Osteoblast (primary cell): ENCODE measurements at regions not wholly inside any gene's neighbourhood (a gene's known extent, or its start where the extent isn't known, plus 50 kb on each side); places are given as distances from the start of the nearest gene placed in this dataset.
"Not testable (repeated sequence)": the region's sequence is repeated elsewhere in the genome, so short reads cannot be mapped to it uniquely, and the experiment has no call there.

Experiments used
- DNase-seq: peaks from one replicate; pipeline ENCODE4 v3.0.0; 2011; ENCODE audit warnings: low spot score, mixed read lengths; ENCODE audit not compliant: insufficient read length; ENCODE audit errors: missing footprints
- H2AFZ ChIP-seq: 2 replicates; pipeline ENCODE4 v1.6.0; 2011; ENCODE audit warnings: mild to moderate bottlenecking, low read length
- H3K27ac ChIP-seq: 2 replicates; pipeline ENCODE4 v1.5.1; 2011; ENCODE audit warnings: mild to moderate bottlenecking, low read depth, low read length, moderate library complexity
- H3K27me3 ChIP-seq: 2 replicates; pipeline ENCODE4 v1.6.0; 2012; ENCODE audit warnings: mild to moderate bottlenecking, control low read depth, inconsistent platforms, low read length, moderate library complexity; ENCODE audit not compliant: insufficient read depth
- H3K36me3 ChIP-seq: 2 replicates; pipeline ENCODE4 v1.5.1; 2011; ENCODE audit warnings: mild to moderate bottlenecking, low read length, control low read depth, moderate library complexity; ENCODE audit not compliant: insufficient read depth
- H3K4me1 ChIP-seq: 2 replicates; pipeline ENCODE4 v1.5.1; 2011; ENCODE audit warnings: mild to moderate bottlenecking, low read length, control low read depth, moderate library complexity; ENCODE audit not compliant: insufficient read depth
- H3K4me2 ChIP-seq: 2 replicates; pipeline ENCODE4 v1.6.0; 2011; ENCODE audit warnings: mild to moderate bottlenecking, low read length; ENCODE audit not compliant: insufficient read depth
- H3K4me3 ChIP-seq: fragments of 200-600 bp; sonication (generic); 3 replicates; pipeline ENCODE4 v1.5.1; 2012; ENCODE audit warnings: mild to moderate bottlenecking, low read length, inconsistent platforms; ENCODE audit not compliant: insufficient read depth
- H3K79me2 ChIP-seq: 2 replicates; pipeline ENCODE4 v1.6.0; 2012; ENCODE audit warnings: mild to moderate bottlenecking, low read length, control low read depth, inconsistent platforms; ENCODE audit not compliant: insufficient read depth
- H3K9me3 ChIP-seq: 2 replicates; pipeline ENCODE4 v1.5.1; 2011; ENCODE audit warnings: low read depth, low read length, control low read depth
- H4K20me1 ChIP-seq: 2 replicates; pipeline ENCODE4 v1.6.0; 2012; ENCODE audit warnings: mild to moderate bottlenecking, low read length, control low read depth; ENCODE audit not compliant: insufficient read depth
- TF ChIP-seq, protein P1 (sequence below): IDR thresholded peaks from 2 replicates; pipeline ENCODE4 v1.5.1; 2011; ENCODE audit warnings: mild to moderate bottlenecking, low read depth, low read length, moderate library complexity; ENCODE audit errors: extremely low read depth

DNA sequence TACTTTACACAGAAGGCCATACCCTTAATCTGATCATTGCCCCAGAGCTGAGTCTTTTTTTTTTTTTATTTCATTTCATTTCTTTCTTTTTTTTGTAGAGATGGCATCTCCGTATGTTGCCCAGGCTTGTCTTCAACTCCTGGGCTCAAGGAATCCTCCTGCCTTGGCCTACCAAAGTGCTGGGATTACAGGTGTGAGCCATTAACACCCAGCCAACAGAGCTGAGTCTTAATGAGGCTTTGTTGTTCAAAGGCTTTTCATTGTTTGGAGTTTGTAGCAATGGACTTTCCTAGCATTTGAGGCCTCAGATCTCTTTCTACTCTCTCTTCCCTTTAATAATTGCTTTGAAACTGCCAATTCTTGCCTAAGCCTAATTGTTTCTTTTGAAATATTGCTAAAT, 176.5 kb upstream of the FBN2 start:
- Histone ChIP-seq H2AFZ (no peak overlapping the region), H3K27me3 (no peaks in the 10 kb centered on the region), H3K79me2 (no peaks in the 10 kb centered on the region), H3K9me3 (no peaks in the 10 kb centered on the region), H4K20me1 (no peaks in the 10 kb centered on the region), H3K36me3 (no peaks in the 10 kb centered on the region), H3K4me3 (no peak overlapping the region), H3K27ac (no peak overlapping the region), H3K4me2 (no peak overlapping the region), H3K4me1 (no peaks in the 10 kb centered on the region)
- no peak for DNase-seq
- TF ChIP-seq, protein P1, sequence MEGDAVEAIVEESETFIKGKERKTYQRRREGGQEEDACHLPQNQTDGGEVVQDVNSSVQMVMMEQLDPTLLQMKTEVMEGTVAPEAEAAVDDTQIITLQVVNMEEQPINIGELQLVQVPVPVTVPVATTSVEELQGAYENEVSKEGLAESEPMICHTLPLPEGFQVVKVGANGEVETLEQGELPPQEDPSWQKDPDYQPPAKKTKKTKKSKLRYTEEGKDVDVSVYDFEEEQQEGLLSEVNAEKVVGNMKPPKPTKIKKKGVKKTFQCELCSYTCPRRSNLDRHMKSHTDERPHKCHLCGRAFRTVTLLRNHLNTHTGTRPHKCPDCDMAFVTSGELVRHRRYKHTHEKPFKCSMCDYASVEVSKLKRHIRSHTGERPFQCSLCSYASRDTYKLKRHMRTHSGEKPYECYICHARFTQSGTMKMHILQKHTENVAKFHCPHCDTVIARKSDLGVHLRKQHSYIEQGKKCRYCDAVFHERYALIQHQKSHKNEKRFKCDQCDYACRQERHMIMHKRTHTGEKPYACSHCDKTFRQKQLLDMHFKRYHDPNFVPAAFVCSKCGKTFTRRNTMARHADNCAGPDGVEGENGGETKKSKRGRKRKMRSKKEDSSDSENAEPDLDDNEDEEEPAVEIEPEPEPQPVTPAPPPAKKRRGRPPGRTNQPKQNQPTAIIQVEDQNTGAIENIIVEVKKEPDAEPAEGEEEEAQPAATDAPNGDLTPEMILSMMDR, result no peak

DNA sequence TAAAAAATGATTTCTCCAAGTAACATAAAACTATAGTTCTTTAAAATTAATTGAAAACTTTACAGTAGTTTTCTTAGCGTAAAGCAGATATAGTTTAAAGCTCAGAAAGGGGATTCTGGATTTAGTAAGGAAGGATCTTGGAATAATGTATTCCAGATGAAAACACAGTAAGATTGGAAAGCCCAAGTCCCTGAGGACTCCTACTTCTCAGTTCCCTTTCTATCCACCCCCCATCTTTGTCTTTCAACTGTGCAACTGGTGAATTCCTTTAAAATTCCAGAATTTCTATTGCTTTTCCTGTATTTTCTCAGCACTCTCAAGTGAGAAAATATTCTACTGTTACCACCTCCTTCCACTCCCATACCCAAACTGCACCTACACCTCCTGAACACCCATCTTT, 184.5 kb upstream of the FBN2 start:
- TF ChIP-seq, protein P1, result no peak
- no peak overlapping the region for H2AFZ ChIP-seq
- no peaks in the 10 kb centered on the region for H4K20me1 ChIP-seq
- H3K9me3 ChIP-seq, result no peaks in the 10 kb centered on the region
- H3K4me2 ChIP-seq, result no peak overlapping the region
- DNase-seq, result no peak
- no peaks in the 10 kb centered on the region for H3K36me3 ChIP-seq
- H3K27me3 ChIP-seq, result no peaks in the 10 kb centered on the region
- H3K4me1 ChIP-seq, result no peaks in the 10 kb centered on the region
- H3K79me2 ChIP-seq, result no peaks in the 10 kb centered on the region
- H3K4me3 ChIP-seq, result no peak overlapping the region
- H3K27ac ChIP-seq, result no peak overlapping the region

GRCh38 chr5:128730021-128730420, 192.0 kb upstream of the FBN2 start:
- DNase-seq, H3K79me2 ChIP-seq, H2AFZ ChIP-seq, H3K27me3 ChIP-seq, H3K36me3 ChIP-seq, H3K4me2 ChIP-seq, H4K20me1 ChIP-seq, H3K4me3 ChIP-seq, H3K9me3 ChIP-seq, H3K4me1 ChIP-seq, H3K27ac ChIP-seq: not testable (repeated sequence)

DNA sequence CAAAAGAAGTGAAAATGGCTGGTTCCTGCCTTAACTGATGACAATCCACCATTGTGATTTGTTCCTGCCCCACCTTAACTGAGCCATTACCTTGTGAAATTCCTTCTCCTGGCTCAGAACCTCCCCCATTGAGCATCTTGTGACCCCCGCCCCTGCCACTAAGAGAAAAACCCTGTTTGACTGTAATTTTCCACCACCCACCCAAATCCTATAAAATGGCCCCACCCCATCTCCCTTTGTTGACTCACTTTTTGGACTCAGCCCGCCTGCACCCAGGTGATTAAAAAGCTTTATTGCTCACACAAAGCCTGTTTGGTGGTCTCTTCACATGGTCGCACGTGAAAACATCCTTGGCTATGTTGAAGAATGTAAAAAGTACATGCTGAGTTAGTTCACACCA, 197.6 kb upstream of the FBN2 start:
- not testable (repeated sequence) for H3K4me1 ChIP-seq, H3K36me3 ChIP-seq, H3K27me3 ChIP-seq, H3K9me3 ChIP-seq, DNase-seq, H3K4me3 ChIP-seq, H4K20me1 ChIP-seq, H3K4me2 ChIP-seq, H3K79me2 ChIP-seq, H2AFZ ChIP-seq, H3K27ac ChIP-seq

GRCh38 chr5:128736553-128736952, 198.5 kb upstream of the FBN2 start:
- no peak overlapping the region for H2AFZ ChIP-seq
- H4K20me1 ChIP-seq, result no peaks in the 10 kb centered on the region
- no peaks in the 10 kb centered on the region for H3K9me3 ChIP-seq
- no peak for DNase-seq
- TF ChIP-seq, protein P1, result no peak
- no peak overlapping the region for H3K4me2 ChIP-seq
- no peaks in the 10 kb centered on the region for H3K4me1 ChIP-seq
- H3K27me3 ChIP-seq, result no peaks in the 10 kb centered on the region
- no peak overlapping the region for H3K4me3 ChIP-seq
- H3K79me2 ChIP-seq, result no peaks in the 10 kb centered on the region
- no peaks in the 10 kb centered on the region for H3K36me3 ChIP-seq
- no peak overlapping the region for H3K27ac ChIP-seq
